ENCODE measurements at regions not wholly inside any gene's neighbourhood (a gene's known extent, or its start where the extent isn't known, plus 50 kb on each side); places are given as distances from the start of the nearest gene placed in this dataset.

GRCh38 chr5:164184158-164184557 lies 678.7 kb downstream of the MAT2B start:
- H3K4me3 ChIP-seq (ENCODE audit: low read depth, low read length), result no peak overlapping the region

- H3K4me3 ChIP-seq (ENCODE audit: low read depth, low read length), result no peak overlapping the region
Observed at GRCh38 chr5:164185000-164185399, 679.6 kb downstream of the MAT2B start.

- H3K4me3 ChIP-seq (ENCODE audit: low read depth, low read length), result no peak overlapping the region
Observed at GRCh38 chr5:164186550-164186949, 681.1 kb downstream of the MAT2B start.

- H3K4me3 ChIP-seq (ENCODE audit: low read depth, low read length), result no peak overlapping the region
Observed at GRCh38 chr5:164187785-164188184, 682.4 kb downstream of the MAT2B start.

GRCh38 chr5:164188733-164189148 lies 683.3 kb downstream of the MAT2B start:
- no peak overlapping the region for H3K4me3 ChIP-seq (ENCODE audit: low read depth, low read length)

- no peak overlapping the region for H3K4me3 ChIP-seq (ENCODE audit: low read depth, low read length)
Observed at GRCh38 chr5:164191240-164191639, 685.8 kb downstream of the MAT2B start.

GRCh38 chr5:164202338-164202737 lies 696.9 kb downstream of the MAT2B start:
- H3K4me3 ChIP-seq (ENCODE audit: low read depth, low read length), result no peak overlapping the region

GRCh38 chr5:164203581-164204225 lies 698.3 kb downstream of the MAT2B start:
- no peak overlapping the region for H3K4me3 ChIP-seq (ENCODE audit: low read depth, low read length)

GRCh38 chr5:164204338-164204946 lies 699.0 kb downstream of the MAT2B start:
- no peak overlapping the region for H3K4me3 ChIP-seq (ENCODE audit: low read depth, low read length)

GRCh38 chr5:164206196-164206595 lies 700.8 kb downstream of the MAT2B start:
- H3K4me3 ChIP-seq (ENCODE audit: low read depth, low read length), result no peak overlapping the region

GRCh38 chr5:164207646-164208045 lies 702.2 kb downstream of the MAT2B start:
- no peak overlapping the region for H3K4me3 ChIP-seq (ENCODE audit: low read depth, low read length)

GRCh38 chr5:164210491-164210890 lies 705.1 kb downstream of the MAT2B start:
- H3K4me3 ChIP-seq (ENCODE audit: low read depth, low read length), result no peak overlapping the region

GRCh38 chr5:164214698-164215097 lies 709.3 kb downstream of the MAT2B start:
- H3K4me3 ChIP-seq (ENCODE audit: low read depth, low read length), result no peak overlapping the region

- H3K4me3 ChIP-seq (ENCODE audit: low read depth, low read length), result no peak overlapping the region
Observed at GRCh38 chr5:164217464-164217863, 712.0 kb downstream of the MAT2B start.

- no peak overlapping the region for H3K4me3 ChIP-seq (ENCODE audit: low read depth, low read length)
Observed at GRCh38 chr5:164220522-164220921, 715.1 kb downstream of the MAT2B start.

GRCh38 chr5:164224236-164224635 lies 718.8 kb downstream of the MAT2B start:
- H3K4me3 ChIP-seq (ENCODE audit: low read depth, low read length), result no peak overlapping the region

GRCh38 chr5:164224772-164225171 lies 719.4 kb downstream of the MAT2B start:
- no peak overlapping the region for H3K4me3 ChIP-seq (ENCODE audit: low read depth, low read length)

- no peak overlapping the region for H3K4me3 ChIP-seq (ENCODE audit: low read depth, low read length)
Observed at GRCh38 chr5:164230341-164230740, 724.9 kb downstream of the MAT2B start.

- no peak overlapping the region for H3K4me3 ChIP-seq (ENCODE audit: low read depth, low read length)
Observed at GRCh38 chr5:164233791-164234190, 728.4 kb downstream of the MAT2B start.

GRCh38 chr5:164234321-164234720 lies 728.9 kb downstream of the MAT2B start:
- H3K4me3 ChIP-seq (ENCODE audit: low read depth, low read length), result no peak overlapping the region

GRCh38 chr5:164235300-164235891 lies 730.0 kb downstream of the MAT2B start:
- no peak overlapping the region for H3K4me3 ChIP-seq (ENCODE audit: low read depth, low read length)

GRCh38 chr5:164237486-164237885 lies 732.1 kb downstream of the MAT2B start:
- H3K4me3 ChIP-seq (ENCODE audit: low read depth, low read length), result no peak overlapping the region

All from iPS-11a (cell line).